Gastrocnemius medialis (tissue), 4 donors: ENCODE measurements at regions not wholly inside any gene's neighbourhood (a gene's known extent, or its start where the extent isn't known, plus 50 kb on each side); places are given as distances from the start of the nearest gene placed in this dataset.

ENCODE experiments used
- ATAC-seq, 2 donors: fragments of 150-250 bp; one replicate each; pipeline ENCODE4 v1.9.1; 2016
- DNase-seq, 2 donors: peaks; one replicate each; pipeline ENCODE4 v3.0.0-alpha.2; 2019
- H3K27ac ChIP-seq, 4 donors: fragments of 200-600 bp; sonication (generic); 1 replicate in 1 of 4; 2 replicates in 3 of 4; pipeline ENCODE4 v1.5.1; 2016 to 2018; ENCODE audit warnings: mild to moderate bottlenecking in 2 of 4, moderate library complexity in 1 of 4
- H3K27me3 ChIP-seq, 3 donors: fragments of 200-600 bp; sonication (generic) in 2 of 3; 1 replicate in 1 of 3; 2 replicates in 2 of 3; pipeline versions ENCODE4 v1.5.1 to v1.6.0; 2016 to 2019; ENCODE audit warnings: mild to moderate bottlenecking in 1 of 3, moderate library complexity in 1 of 3
- H3K36me3 ChIP-seq, 2 donors: fragments of 200-600 bp; sonication (generic) in 1 of 2; one replicate each; pipeline ENCODE4 v1.5.1; 2017 to 2018
- H3K4me1 ChIP-seq, 2 donors: fragments of 200-600 bp; sonication (generic) in 1 of 2; one replicate each; pipeline ENCODE4 v1.5.1; 2016 to 2017; ENCODE audit warnings: mild to moderate bottlenecking in 2 of 2
- H3K4me3 ChIP-seq, 4 donors: fragments of 200-600 bp; sonication (generic) in 3 of 4; 1 replicate in 1 of 4; 2 replicates in 3 of 4; pipeline ENCODE4 v1.5.1; 2016 to 2019; ENCODE audit warnings: mild to moderate bottlenecking in 2 of 4
- H3K9me3 ChIP-seq, 3 donors: fragments of 200-600 bp; sonication (generic) in 2 of 3; 1 replicate in 1 of 3; 2 replicates in 2 of 3; pipeline ENCODE4 v1.5.1; 2016 to 2019
- CTCF ChIP-seq, 5 experiments: fragments of 450-650 bp in 3 of 5; fragments of 200-600 bp in 2 of 5; sonication (generic) in 2 of 5; IDR thresholded peaks in 4 of 5; conservative IDR thresholded peaks in 1 of 5; 1 replicate in 4 of 5; 2 replicates in 1 of 5; pipeline ENCODE4 v1.5.1; 2016 to 2019; ENCODE audit warnings: antibody characterized with exemption in 5 of 5, mild to moderate bottlenecking in 3 of 5, moderate library complexity in 3 of 5
- POLR2A ChIP-seq, 2 donors: fragments of 450-650 bp; IDR thresholded peaks; one replicate each; pipeline ENCODE4 v1.6.1; 2017; ENCODE audit warnings: antibody characterized with exemption in 2 of 2, mild to moderate bottlenecking in 2 of 2, moderate library complexity in 2 of 2
- in situ Hi-C, 4 donors: fragments of 200-750 bp; cut with MboI; loops; one replicate each; pipeline versions ENCODE4 v1.15.0 to v1.8.0; 2017; ENCODE audit warnings: low sequenced_read_pairs in 4 of 4
- intact Hi-C: fragments of 100-400 bp; cut with DNase I; formaldehyde crosslinking; loops from one replicate; pipeline ENCODE4 v1.15.1; 2023; ENCODE audit warnings: low total_unique reads

GRCh38 chr10:8489232-8489631, 434.7 kb downstream of the GATA3 start:
- H3K9me3 ChIP-seq: no peaks in the 10 kb centered on the region

GRCh38 chr10:8489823-8490222, 435.3 kb downstream of the GATA3 start:
- no peak for ATAC-seq
- in situ Hi-C loops: no loop called here
- TF ChIP-seq CTCF (IDR thresholded peaks at IDR 0.05 in 4 of 5, conservative IDR thresholded peaks at IDR 0.05 in 1 of 5): no peak
- no peak for TF ChIP-seq POLR2A (IDR thresholded peaks at IDR 0.05)
- DNase-seq: no peak
- no peak overlapping the region for H3K27ac ChIP-seq
- no peaks in the 10 kb centered on the region for H3K4me1 ChIP-seq
- no peak overlapping the region for H3K4me3 ChIP-seq
- H3K27me3 ChIP-seq: no peaks in the 10 kb centered on the region
- intact Hi-C loops: no loop called here
- no peaks in the 10 kb centered on the region for H3K36me3 ChIP-seq
- H3K9me3 ChIP-seq: no peaks in the 10 kb centered on the region

More at GRCh38 chr10:8489232-8489631, 434.7 kb downstream of the GATA3 start:
- ATAC-seq: no peak
- no peaks in the 10 kb centered on the region for H3K27me3 ChIP-seq
- no peak overlapping the region for H3K27ac ChIP-seq
- intact Hi-C loops: no loop called here
- no peak overlapping the region for H3K4me3 ChIP-seq
- no peak for DNase-seq
- no peaks in the 10 kb centered on the region for H3K36me3 ChIP-seq
- no peaks in the 10 kb centered on the region for H3K4me1 ChIP-seq
- TF ChIP-seq CTCF (IDR thresholded peaks at IDR 0.05 in 4 of 5, conservative IDR thresholded peaks at IDR 0.05 in 1 of 5): no peak
- TF ChIP-seq POLR2A (IDR thresholded peaks at IDR 0.05): no peak
- in situ Hi-C loops: no loop called here

- no peak overlapping the region for H3K27ac ChIP-seq
- no peaks in the 10 kb centered on the region for H3K36me3 ChIP-seq
- intact Hi-C loops: no loop called here
- H3K27me3 ChIP-seq: no peaks in the 10 kb centered on the region
- in situ Hi-C loops: no loop called here
- H3K9me3 ChIP-seq: no peaks in the 10 kb centered on the region
- TF ChIP-seq CTCF (IDR thresholded peaks at IDR 0.05 in 4 of 5, conservative IDR thresholded peaks at IDR 0.05 in 1 of 5) (no peak), POLR2A (IDR thresholded peaks at IDR 0.05) (no peak)
- H3K4me3 ChIP-seq: no peak overlapping the region
- no peak for ATAC-seq
- DNase-seq: no peak
- no peaks in the 10 kb centered on the region for H3K4me1 ChIP-seq
Observed at GRCh38 chr10:8498290-8498689, 443.8 kb downstream of the GATA3 start.

GRCh38 chr10:8498881-8499280, 444.4 kb downstream of the GATA3 start:
- ATAC-seq: no peak
- in situ Hi-C loops (no loop called here), intact Hi-C loops (no loop called here)
- Histone ChIP-seq H3K4me3 (no peak overlapping the region), H3K9me3 (no peaks in the 10 kb centered on the region), H3K27ac (no peak overlapping the region), H3K27me3 (no peaks in the 10 kb centered on the region), H3K4me1 (no peaks in the 10 kb centered on the region), H3K36me3 (no peaks in the 10 kb centered on the region)
- TF ChIP-seq CTCF (IDR thresholded peaks at IDR 0.05 in 4 of 5, conservative IDR thresholded peaks at IDR 0.05 in 1 of 5) (no peak), POLR2A (IDR thresholded peaks at IDR 0.05) (no peak)
- DNase-seq: no peak

GRCh38 chr10:8499312-8499711, 444.8 kb downstream of the GATA3 start:
- DNase-seq (no peak), ATAC-seq (no peak)
- no peak overlapping the region for H3K4me3 ChIP-seq
- no peaks in the 10 kb centered on the region for H3K27me3 ChIP-seq
- in situ Hi-C loops (no loop called here), intact Hi-C loops (no loop called here)
- no peaks in the 10 kb centered on the region for H3K4me1 ChIP-seq
- H3K36me3 ChIP-seq: no peaks in the 10 kb centered on the region
- TF ChIP-seq CTCF (IDR thresholded peaks at IDR 0.05 in 4 of 5, conservative IDR thresholded peaks at IDR 0.05 in 1 of 5) (no peak), POLR2A (IDR thresholded peaks at IDR 0.05) (no peak)
- H3K9me3 ChIP-seq: no peaks in the 10 kb centered on the region
- no peak overlapping the region for H3K27ac ChIP-seq
